K562 (cell line): ENCODE measurements at regions not wholly inside any gene's neighbourhood (a gene's known extent, or its start where the extent isn't known, plus 50 kb on each side); places are given as distances from the start of the nearest gene placed in this dataset.

Source experiments
- ATAC-seq: fragments of 200-7000 bp; cut with Tn5 transposase; 3 replicates; pipeline ENCODE4 v1.9.1; 2020; ENCODE audit warnings: moderate library complexity
- BruUV-seq: library from RNA; stranded (reverse); fragments of 400-500 nt; replicated peaks from 2 replicates; lab custom pipeline; 2021; lab: Mats Ljungman, UMichigan
- CTCF ChIA-PET: fragments of 300-600 bp; formaldehyde crosslinking; extraction: SDS; loops from one replicate; lab custom pipeline; 2021; ENCODE audit warnings: low intra/inter-chr PET ratio; lab: Yijun Ruan, JAX
- POLR2A ChIA-PET: fragments of 300-600, 350-650 bp; sonication (Branson Sonifier 250); formaldehyde crosslinking; extraction: SDS; loops from one replicate; lab custom pipeline; 2021; ENCODE audit warnings: antibody characterized with exemption, inconsistent platforms; lab: Yijun Ruan, JAX
- DNase-seq, 4 experiments: peaks; one replicate each; pipeline versions ENCODE4 v3.0.0 to v3.0.0-alpha.2; 2011 to 2018; ENCODE audit warnings: low spot score in 3 of 4, mixed read lengths in 3 of 4; ENCODE audit errors: extremely low read depth in 1 of 4
- FAIRE-seq: peaks from 2 replicates; lab custom pipeline; 2011; peaks lifted over from hg19 to GRCh38; lab: Jason Lieb, UNC
- H2AFZ ChIP-seq: 2 replicates; pipeline ENCODE4 v1.6.0; 2011; ENCODE audit warnings: low read depth, low read length, control low read depth, inconsistent platforms
- H3K27ac ChIP-seq: fragments of 200-600 bp; 3 replicates; pipeline ENCODE4 v1.8.0; 2011; ENCODE audit warnings: low read depth, mild to moderate bottlenecking, control low read depth, inconsistent platforms, low read length, moderate library complexity, mixed read lengths; ENCODE audit errors: extremely low read depth
- H3K27me3 ChIP-seq, 2 experiments: fragments of 300-600 bp in 1 of 2; 2 replicates in 1 of 2; 3 replicates in 1 of 2; pipeline versions ENCODE4 v1.6.0 to v1.8.0; 2011; ENCODE audit warnings: inconsistent platforms in 2 of 2, low read length in 2 of 2, mild to moderate bottlenecking in 1 of 2, mixed read lengths in 1 of 2, moderate library complexity in 1 of 2; ENCODE audit not compliant: control insufficient read depth in 2 of 2, insufficient read depth in 2 of 2
- H3K36me3 ChIP-seq: fragments of 300-600 bp; 3 replicates; pipeline ENCODE4 v1.8.0; 2011; ENCODE audit warnings: mild to moderate bottlenecking, low read length, inconsistent platforms; ENCODE audit not compliant: control insufficient read depth, insufficient read depth
- H3K4me1 ChIP-seq, 2 experiments: fragments of 200-600 bp in 1 of 2; replicated peaks in 1 of 2; 2 replicates in 1 of 2; 3 replicates in 1 of 2; pipeline versions ENCODE4 v1.5.1 to v1.8.0; 2011; ENCODE audit warnings: inconsistent platforms in 2 of 2, low read length in 2 of 2, mild to moderate bottlenecking in 1 of 2, mixed read lengths in 1 of 2, moderate library complexity in 1 of 2; ENCODE audit not compliant: control insufficient read depth in 2 of 2, insufficient read depth in 2 of 2
- H3K4me2 ChIP-seq: 2 replicates; pipeline ENCODE4 v1.6.1; 2011; ENCODE audit warnings: low read length, control low read depth, inconsistent platforms, mixed read lengths; ENCODE audit not compliant: insufficient read depth
- H3K4me3 ChIP-seq: fragments of 200-600 bp; sonication (generic), shearing (Covaris generic); 2 replicates; pipeline ENCODE4 v1.5.1; 2016; ENCODE audit warnings: control low read depth, inconsistent platforms
- H3K79me2 ChIP-seq: fragments of 200-600 bp; 3 replicates; pipeline ENCODE4 v1.8.0; 2011; ENCODE audit warnings: low read length, inconsistent platforms; ENCODE audit not compliant: control insufficient read depth, insufficient read depth
- H3K9ac ChIP-seq, 2 experiments: 2 replicates each; pipeline versions ENCODE4 v1.6.0 to v1.6.1; 2011; ENCODE audit warnings: low read depth in 2 of 2, low read length in 2 of 2, control low read depth in 1 of 2, inconsistent platforms in 1 of 2, mild to moderate bottlenecking in 1 of 2, mixed read lengths in 1 of 2; ENCODE audit not compliant: insufficient read depth in 1 of 2
- H3K9me1 ChIP-seq: one replicate; pipeline ENCODE4 v1.6.0; 2011; ENCODE audit warnings: inconsistent platforms, mild to moderate bottlenecking, low read length, moderate library complexity; ENCODE audit not compliant: control insufficient read depth, insufficient read depth
- H3K9me3 ChIP-seq: replicated peaks from 2 replicates; pipeline ENCODE4 v1.5.1; 2011; ENCODE audit warnings: low read depth, low read length, inconsistent platforms; ENCODE audit not compliant: control insufficient read depth, insufficient read depth
- H4K20me1 ChIP-seq: replicated peaks from 2 replicates; pipeline ENCODE4 v1.6.1; 2011; ENCODE audit warnings: low read length, inconsistent platforms, mixed read lengths; ENCODE audit not compliant: control insufficient read depth, insufficient read depth
- CTBP1 ChIP-seq: fragments of 450-650 bp; IDR thresholded peaks from 2 replicates; pipeline ENCODE4 v1.6.1; 2016; ENCODE audit warnings: borderline replicate concordance
- EZH2 ChIP-seq: IDR thresholded peaks from 2 replicates; pipeline ENCODE4 v1.6.1; 2012; ENCODE audit warnings: low read depth, mild to moderate bottlenecking, inconsistent platforms, low read length, borderline replicate concordance
- MAFF ChIP-seq: IDR thresholded peaks from 2 replicates; pipeline ENCODE4 v1.6.1; 2012; ENCODE audit warnings: low read length, improper control_type of control experiment
- MAFG ChIP-seq: fragments of 450-650 bp; conservative IDR thresholded peaks from 2 replicates; pipeline ENCODE4 v1.6.1; 2016; ENCODE audit warnings: missing genetic modification characterization, missing compliant biosample characterization
- RAD21 ChIP-seq, 2 experiments: fragments of 250-450 bp in 1 of 2; fragments of 450-650 bp in 1 of 2; sonication (Bioruptor Pico) in 1 of 2; formaldehyde crosslinking in 1 of 2; IDR thresholded peaks in 1 of 2; conservative IDR thresholded peaks in 1 of 2; 2 replicates each; pipeline versions ENCODE4 v1.4.0 to v1.8.0; 2020 to 2022; ENCODE audit warnings: mild to moderate bottlenecking in 2 of 2, moderate library complexity in 1 of 2
- RUNX1 ChIP-seq: sonication (generic); IDR thresholded peaks from 2 replicates; pipeline ENCODE4 v1.6.1; 2016; ENCODE audit warnings: antibody characterized with exemption, low read depth
- SMAD2 ChIP-seq: fragments of 150-350 bp; IDR thresholded peaks from 2 replicates; pipeline ENCODE4 v1.6.1; 2014; ENCODE audit warnings: low read depth, mild to moderate bottlenecking, low read length
- SNIP1 ChIP-seq: fragments of 450-650 bp; IDR thresholded peaks from 2 replicates; pipeline ENCODE4 v1.7.1; 2017; ENCODE audit warnings: low read depth, mild to moderate bottlenecking
- ZNF785 ChIP-seq: fragments of 250-450 bp; sonication (Bioruptor Pico); IDR thresholded peaks from 2 replicates; pipeline ENCODE4 v1.4.0; 2020; ENCODE audit warnings: mild to moderate bottlenecking
- WGBS: fragments of 100-300 bp; shearing (Covaris generic); methylation state at CpG from one replicate; pipeline ENCODE4 v1.1.6; 2016; ENCODE audit warnings: low coverage, mixed read lengths; ENCODE audit not compliant: insufficient coverage; ENCODE audit errors: missing lambda C conversion rate; 5-methylcytosine and 5-hydroxymethylcytosine counted together
- in situ Hi-C: fragments of 300-500 bp; cut with MboI; formaldehyde crosslinking; loops from 4 replicates; pipeline ENCODE4 v1.15.0; 2018; ENCODE audit warnings: inconsistent platforms, mixed read lengths
- intact Hi-C: fragments of 100-400 bp; cut with micrococcal nuclease; formaldehyde crosslinking; loops from 2 replicates; pipeline ENCODE4 v1.14.2; 2022
- TF ChIP-seq, protein P1 (sequence below): fragments of 250-450 bp; sonication (Bioruptor Pico); IDR thresholded peaks from 2 replicates; pipeline ENCODE4 v1.5.0; 2021; ENCODE audit warnings: mild to moderate bottlenecking, moderate library complexity
- TF ChIP-seq, protein P2 (sequence below): IDR thresholded peaks from 3 replicates; pipeline ENCODE4 v1.6.1; 2011; ENCODE audit warnings: borderline replicate concordance, mild to moderate bottlenecking, moderate library complexity; ENCODE audit not compliant: insufficient read length; ENCODE audit errors: extremely low read depth
- TF ChIP-seq, protein P3 (sequence below): fragments of 250-450 bp; sonication (Bioruptor Pico); IDR thresholded peaks from 2 replicates; pipeline ENCODE4 v1.4.0; 2020; ENCODE audit warnings: mild to moderate bottlenecking, moderate library complexity

DNA sequence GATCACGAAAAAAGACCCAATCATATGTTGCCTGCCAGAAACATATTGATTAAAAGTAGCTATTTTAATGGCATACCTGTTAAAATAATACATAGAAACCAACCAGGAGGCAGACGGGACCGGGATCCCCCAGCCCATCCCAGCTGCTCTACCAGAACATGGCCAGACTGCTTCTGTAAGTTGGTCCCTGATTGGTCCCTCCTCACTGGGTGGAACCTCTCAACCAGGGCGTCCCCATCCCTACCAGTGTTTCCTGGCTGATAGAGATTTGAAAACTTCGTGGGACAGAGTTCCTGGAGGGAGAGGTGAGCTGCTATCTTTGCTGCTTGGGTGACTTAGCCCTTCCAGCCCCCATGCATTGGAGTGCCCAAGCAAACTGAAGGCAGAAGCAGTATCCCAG lies 256.2 kb downstream of the TRAM1L1 start (continued):
- TF ChIP-seq, protein P1, sequence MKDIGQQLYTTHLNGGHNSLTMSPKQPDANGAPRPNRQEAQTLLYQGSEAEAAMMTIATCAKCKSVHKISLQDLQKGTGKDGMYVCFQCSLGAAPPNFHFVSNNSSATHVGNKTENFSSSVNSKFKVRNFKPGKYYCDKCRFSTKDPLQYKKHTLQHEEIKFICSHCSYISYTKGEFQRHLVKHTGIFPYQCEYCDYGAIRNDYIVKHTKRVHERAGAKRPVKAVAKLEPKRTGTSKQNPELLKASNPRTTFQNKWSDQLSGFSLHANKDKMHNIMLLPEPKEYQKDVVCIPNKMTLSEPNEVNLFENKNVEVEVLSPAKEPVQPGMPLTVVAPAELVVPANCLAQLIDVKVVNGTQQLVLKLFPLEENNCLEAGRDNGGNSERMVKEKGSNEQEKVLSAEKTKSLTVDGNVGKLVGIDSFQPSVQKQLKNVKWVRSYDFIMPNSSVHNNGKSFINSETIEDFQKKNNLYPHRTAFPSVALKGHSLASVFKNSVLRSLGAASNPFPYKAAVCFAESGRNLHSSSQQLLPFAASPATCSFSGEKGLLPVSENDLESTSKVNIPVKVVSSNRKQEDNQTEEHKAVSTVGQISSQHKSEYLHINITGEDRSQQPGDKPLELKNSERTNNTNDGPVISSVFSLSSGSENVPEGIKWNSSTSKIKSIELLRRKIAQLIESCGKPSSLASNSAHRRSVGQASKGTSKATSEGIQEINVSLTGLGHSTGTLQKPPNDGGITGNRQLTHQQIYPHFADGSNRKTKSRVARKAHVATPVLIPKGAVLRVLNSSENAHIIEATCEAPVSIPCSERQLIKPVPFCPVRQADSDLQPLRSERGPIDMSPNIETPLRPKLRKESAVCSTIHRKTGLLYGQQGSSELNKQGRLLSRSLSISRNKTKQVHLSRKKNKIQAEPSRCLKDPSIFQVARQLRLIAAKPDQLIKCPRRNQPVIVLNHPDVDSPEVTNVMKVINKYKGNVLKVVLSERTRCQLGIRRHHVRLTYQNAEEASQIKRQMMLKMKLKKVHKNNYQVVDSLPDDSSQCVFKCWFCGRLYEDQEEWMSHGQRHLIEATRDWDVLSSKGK, result no peak
- TF ChIP-seq, protein P2, sequence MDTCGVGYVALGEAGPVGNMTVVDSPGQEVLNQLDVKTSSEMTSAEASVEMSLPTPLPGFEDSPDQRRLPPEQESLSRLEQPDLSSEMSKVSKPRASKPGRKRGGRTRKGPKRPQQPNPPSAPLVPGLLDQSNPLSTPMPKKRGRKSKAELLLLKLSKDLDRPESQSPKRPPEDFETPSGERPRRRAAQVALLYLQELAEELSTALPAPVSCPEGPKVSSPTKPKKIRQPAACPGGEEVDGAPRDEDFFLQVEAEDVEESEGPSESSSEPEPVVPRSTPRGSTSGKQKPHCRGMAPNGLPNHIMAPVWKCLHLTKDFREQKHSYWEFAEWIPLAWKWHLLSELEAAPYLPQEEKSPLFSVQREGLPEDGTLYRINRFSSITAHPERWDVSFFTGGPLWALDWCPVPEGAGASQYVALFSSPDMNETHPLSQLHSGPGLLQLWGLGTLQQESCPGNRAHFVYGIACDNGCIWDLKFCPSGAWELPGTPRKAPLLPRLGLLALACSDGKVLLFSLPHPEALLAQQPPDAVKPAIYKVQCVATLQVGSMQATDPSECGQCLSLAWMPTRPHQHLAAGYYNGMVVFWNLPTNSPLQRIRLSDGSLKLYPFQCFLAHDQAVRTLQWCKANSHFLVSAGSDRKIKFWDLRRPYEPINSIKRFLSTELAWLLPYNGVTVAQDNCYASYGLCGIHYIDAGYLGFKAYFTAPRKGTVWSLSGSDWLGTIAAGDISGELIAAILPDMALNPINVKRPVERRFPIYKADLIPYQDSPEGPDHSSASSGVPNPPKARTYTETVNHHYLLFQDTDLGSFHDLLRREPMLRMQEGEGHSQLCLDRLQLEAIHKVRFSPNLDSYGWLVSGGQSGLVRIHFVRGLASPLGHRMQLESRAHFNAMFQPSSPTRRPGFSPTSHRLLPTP, result no peak

DNA sequence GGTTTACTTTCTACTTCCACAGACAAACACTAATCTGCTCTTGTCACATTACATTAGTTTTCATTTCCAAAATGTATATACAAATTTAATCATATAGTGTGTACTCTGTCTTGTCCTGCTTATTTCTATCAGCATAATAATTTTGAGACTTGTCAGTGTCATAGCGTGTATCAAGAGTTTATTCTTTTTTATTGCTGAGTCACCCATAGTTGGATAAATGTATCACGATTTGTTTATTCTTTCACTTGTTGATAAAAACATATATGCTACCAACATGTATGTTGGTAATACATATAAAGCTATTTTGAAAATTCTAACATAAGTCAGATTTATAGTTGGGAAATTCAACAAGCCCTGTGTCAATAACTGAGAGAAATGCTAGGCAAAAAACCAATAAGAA lies 261.2 kb downstream of the TRAM1L1 start:
- POLR2A ChIA-PET, result no interaction called here
- no peak overlapping the region for H3K9ac ChIP-seq
- BruUV-seq, result no TSS peak
- no peak overlapping the region for H3K27ac ChIP-seq
- ATAC-seq (no peak), DNase-seq (no peak), FAIRE-seq (no peak)
- no peaks in the 10 kb centered on the region for H3K9me3 ChIP-seq
- TF ChIP-seq ZNF785 (CRISPR knock-in tag), result no peak
- TF ChIP-seq SNIP1, result no peak
- TF ChIP-seq MAFG (tag), result peak; percentile 28; the same call in 1 of the 2 replicates
- no peak for TF ChIP-seq RUNX1
- no peak for TF ChIP-seq RAD21 (CRISPR knock-in tag; conservative IDR thresholded peaks at IDR 0.05 in 1 of 2, IDR thresholded peaks at IDR 0.05 in 1 of 2)
- TF ChIP-seq, protein P3, sequence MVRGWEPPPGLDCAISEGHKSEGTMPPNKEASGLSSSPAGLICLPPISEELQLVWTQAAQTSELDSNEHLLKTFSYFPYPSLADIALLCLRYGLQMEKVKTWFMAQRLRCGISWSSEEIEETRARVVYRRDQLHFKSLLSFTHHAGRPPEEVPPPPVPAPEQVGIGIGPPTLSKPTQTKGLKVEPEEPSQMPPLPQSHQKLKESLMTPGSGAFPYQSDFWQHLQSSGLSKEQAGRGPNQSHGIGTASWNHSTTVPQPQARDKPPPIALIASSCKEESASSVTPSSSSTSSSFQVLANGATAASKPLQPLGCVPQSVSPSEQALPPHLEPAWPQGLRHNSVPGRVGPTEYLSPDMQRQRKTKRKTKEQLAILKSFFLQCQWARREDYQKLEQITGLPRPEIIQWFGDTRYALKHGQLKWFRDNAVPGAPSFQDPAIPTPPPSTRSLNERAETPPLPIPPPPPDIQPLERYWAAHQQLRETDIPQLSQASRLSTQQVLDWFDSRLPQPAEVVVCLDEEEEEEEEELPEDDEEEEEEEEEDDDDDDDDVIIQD (CRISPR knock-in tag), result no peak
- TF ChIP-seq EZH2, result no peak
- TF ChIP-seq MAFF, result peak; percentile 34; the same call in 1 of the 2 replicates
- no peak for TF ChIP-seq SMAD2
- no peak for TF ChIP-seq CTBP1
- H4K20me1 ChIP-seq, result no peaks in the 10 kb centered on the region
- H3K4me1 ChIP-seq, result no peaks in the 10 kb centered on the region
- no peaks in the 10 kb centered on the region for H3K36me3 ChIP-seq
- H3K9me1 ChIP-seq, result no peaks in the 10 kb centered on the region
- WGBS, result 4% methylated on average over 2 of the region's 2 CpGs
- H3K4me3 ChIP-seq, result no peak overlapping the region
- in situ Hi-C loops (no loop called here), intact Hi-C loops (no loop called here)
- H3K79me2 ChIP-seq, result no peaks in the 10 kb centered on the region
- no peak overlapping the region for H2AFZ ChIP-seq
- CTCF ChIA-PET, result no interaction called here
- no peak overlapping the region for H3K4me2 ChIP-seq
- no peaks in the 10 kb centered on the region for H3K27me3 ChIP-seq
